Heart right ventricle (tissue), 16 donors: ENCODE measurements at regions not wholly inside any gene's neighbourhood (a gene's known extent, or its start where the extent isn't known, plus 50 kb on each side); places are given as distances from the start of the nearest gene placed in this dataset.

Source experiments
- ATAC-seq, 8 donors: fragments of 200-7000 bp; cut with Tn5 transposase; one replicate each; pipeline ENCODE4 v1.9.1; 2020; ENCODE audit warnings: mild to moderate bottlenecking in 8 of 8, moderate library complexity in 8 of 8, moderate number of reproducible peaks in 1 of 8
- DNase-seq, 2 donors: peaks; one replicate each; pipeline ENCODE4 v3.0.0-alpha.2; 2020
- H3K27ac ChIP-seq, 10 donors: fragments of 200-600 bp; sonication (generic) in 2 of 10; one replicate each; pipeline versions ENCODE4 v1.5.0 to v1.8.0; 2020 to 2022; ENCODE audit warnings: mild to moderate bottlenecking in 3 of 10
- H3K27me3 ChIP-seq, 7 donors: fragments of 200-600 bp; one replicate each; pipeline ENCODE4 v1.8.0; 2021 to 2022; ENCODE audit warnings: mild to moderate bottlenecking in 2 of 7
- H3K36me3 ChIP-seq, 9 donors: fragments of 200-600 bp; sonication (generic) in 1 of 9; one replicate each; pipeline versions ENCODE4 v1.5.0 to v1.8.0; 2020 to 2022; ENCODE audit warnings: mild to moderate bottlenecking in 2 of 9
- H3K4me1 ChIP-seq, 9 donors: fragments of 200-600 bp; sonication (generic) in 1 of 9; one replicate each; pipeline versions ENCODE4 v1.5.0 to v1.8.0; 2020 to 2022; ENCODE audit warnings: mild to moderate bottlenecking in 4 of 9
- H3K4me3 ChIP-seq, 10 donors: fragments of 200-600 bp; sonication (generic) in 2 of 10; one replicate each; pipeline versions ENCODE4 v1.5.0 to v1.8.0; 2020 to 2022; ENCODE audit warnings: mild to moderate bottlenecking in 7 of 10, moderate library complexity in 2 of 10
- H3K9me3 ChIP-seq, 11 donors: fragments of 200-600 bp in 10 of 11; sonication (generic) in 2 of 11; one replicate each; pipeline versions ENCODE4 v1.5.0 to v1.8.0; 2013 to 2022; ENCODE audit warnings: mild to moderate bottlenecking in 2 of 11, control low read depth in 1 of 11, moderate library complexity in 1 of 11
- WGBS, 2 donors: extraction: QIAGEN DNeasy Blood & Tissue Kit; methylation state at CpG; one replicate each; pipeline ENCODE4 v1.1.7; 2013; ENCODE audit warnings: inconsistent platforms in 1 of 2; 5-methylcytosine and 5-hydroxymethylcytosine counted together
- intact Hi-C, 10 donors: fragments of 100-400 bp; cut with DNase I; formaldehyde crosslinking; loops; one replicate each; pipeline versions ENCODE4 v1.11.1 to v1.14.2; 2022
- TF ChIP-seq, protein P1 (sequence below), 9 donors: fragments of 200-600 bp; sonication (generic) in 2 of 9; IDR thresholded peaks; one replicate each; pipeline versions ENCODE4 v1.5.0 to v1.8.0; 2021 to 2022; ENCODE audit warnings: antibody characterized with exemption in 9 of 9, mild to moderate bottlenecking in 5 of 9, moderate library complexity in 1 of 9
- donor health status: Arrhythmogenic right ventricular cardiomyopathy.
- donor health status: ischemic (EF 13 %, LVEDD 7.1; RV severe dilation, severe dysfunction).
- donor health status: healthy with polysubstance abuse.
- donor health status: DM: no; HTN: yes; CAD: no.
- donor health status: DM: no; HTN: no; CAD: no.
- donor health status: ischemic (EF 25% LVEDD 6.9; RV normal size, moderate dysfunction).
- donor health status: ischemic (EF 25% LVEDD 5.7; RV mildly dilated, moderate dysfunction).
- donor health status: healthy.
- donor health status: DM: yes; HTN: yes; CAD: no.
- donor health status: Ischemic cardiomyopathy.
- donor health status: ischemic (EF 35%, LVEDD 5.7; RV mildly dilated, moderate dysfunction).
- donor health status: nonischemic (EF 11% LVEDD 7.7; RV severe dilation, severe dysfunction).
- donor health status: DM: yes; HTN: yes; CAD: no.
- donor health status: PGD.
- donor health status: ischemic (EF 29% LVEDD 5.4; RV normal size, mild dysfunction).
- donor health status: nonischemic (EF 23%, LVEDD 6.1; RV moderate dilation, normal function).

DNA sequence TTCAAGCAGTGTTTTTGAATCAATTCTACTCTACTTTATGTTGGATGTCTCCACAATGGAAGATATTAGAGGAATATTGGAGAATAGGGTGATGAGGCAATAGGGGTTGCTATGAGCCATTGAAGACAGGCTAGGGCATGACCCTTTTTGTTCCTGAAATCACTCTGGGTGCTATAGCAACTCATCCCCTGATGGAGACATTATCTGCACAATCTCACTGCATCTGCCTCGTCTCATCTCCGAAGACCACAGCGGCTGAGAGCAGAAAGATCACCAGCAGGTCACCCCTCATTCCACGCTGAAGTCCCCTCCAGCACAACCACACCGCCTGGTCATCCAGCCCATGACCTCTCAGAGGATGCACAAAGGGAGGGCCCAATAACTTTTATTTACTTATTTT lies 150.4 kb upstream of the TMEM132C start:
- Histone ChIP-seq H3K4me3 (no peak overlapping the region), H3K36me3 (no peaks in the 10 kb centered on the region), H3K4me1 (no peaks in the 10 kb centered on the region), H3K27me3 (peaks cover 0 to 10% (median 0%) of the 10 kb centered on the region in 7 donors), H3K9me3 (peaks cover 0 to 41% (median 0%) of the 10 kb centered on the region in 11 donors), H3K27ac (no peak overlapping the region)
- ATAC-seq = no peak
- no peak for DNase-seq
- 68 to 82% methylated on average over 5 of the region's 5 CpGs for WGBS, 2 donors
- TF ChIP-seq, protein P1, sequence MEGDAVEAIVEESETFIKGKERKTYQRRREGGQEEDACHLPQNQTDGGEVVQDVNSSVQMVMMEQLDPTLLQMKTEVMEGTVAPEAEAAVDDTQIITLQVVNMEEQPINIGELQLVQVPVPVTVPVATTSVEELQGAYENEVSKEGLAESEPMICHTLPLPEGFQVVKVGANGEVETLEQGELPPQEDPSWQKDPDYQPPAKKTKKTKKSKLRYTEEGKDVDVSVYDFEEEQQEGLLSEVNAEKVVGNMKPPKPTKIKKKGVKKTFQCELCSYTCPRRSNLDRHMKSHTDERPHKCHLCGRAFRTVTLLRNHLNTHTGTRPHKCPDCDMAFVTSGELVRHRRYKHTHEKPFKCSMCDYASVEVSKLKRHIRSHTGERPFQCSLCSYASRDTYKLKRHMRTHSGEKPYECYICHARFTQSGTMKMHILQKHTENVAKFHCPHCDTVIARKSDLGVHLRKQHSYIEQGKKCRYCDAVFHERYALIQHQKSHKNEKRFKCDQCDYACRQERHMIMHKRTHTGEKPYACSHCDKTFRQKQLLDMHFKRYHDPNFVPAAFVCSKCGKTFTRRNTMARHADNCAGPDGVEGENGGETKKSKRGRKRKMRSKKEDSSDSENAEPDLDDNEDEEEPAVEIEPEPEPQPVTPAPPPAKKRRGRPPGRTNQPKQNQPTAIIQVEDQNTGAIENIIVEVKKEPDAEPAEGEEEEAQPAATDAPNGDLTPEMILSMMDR (IDR thresholded peaks at IDR 0.05) = no peak
- intact Hi-C loops = no loop called here

DNA sequence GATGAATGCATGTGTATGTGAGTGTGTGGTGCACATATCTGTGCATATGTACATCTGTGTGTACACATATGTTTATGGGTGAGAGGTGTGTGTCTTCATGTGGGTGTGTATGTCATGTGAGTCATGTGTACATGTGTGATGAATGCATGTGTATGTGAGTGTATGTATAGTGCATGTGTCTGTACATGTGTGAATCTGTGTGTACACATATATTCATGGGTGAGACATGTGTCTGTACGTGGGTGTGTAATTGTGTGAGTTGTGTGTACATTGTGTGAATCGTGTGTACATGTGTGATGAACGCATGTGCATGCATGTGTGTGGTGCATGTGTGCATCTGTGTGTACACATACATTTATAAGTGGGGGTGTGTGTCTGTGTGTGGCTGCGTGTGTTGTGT lies 146.9 kb upstream of the TMEM132C start:
- ATAC-seq = no peak
- 90 to 91% methylated on average over 4 of the region's 4 CpGs for WGBS, 2 donors
- TF ChIP-seq, protein P1 (IDR thresholded peaks at IDR 0.05) = no peak

DNA sequence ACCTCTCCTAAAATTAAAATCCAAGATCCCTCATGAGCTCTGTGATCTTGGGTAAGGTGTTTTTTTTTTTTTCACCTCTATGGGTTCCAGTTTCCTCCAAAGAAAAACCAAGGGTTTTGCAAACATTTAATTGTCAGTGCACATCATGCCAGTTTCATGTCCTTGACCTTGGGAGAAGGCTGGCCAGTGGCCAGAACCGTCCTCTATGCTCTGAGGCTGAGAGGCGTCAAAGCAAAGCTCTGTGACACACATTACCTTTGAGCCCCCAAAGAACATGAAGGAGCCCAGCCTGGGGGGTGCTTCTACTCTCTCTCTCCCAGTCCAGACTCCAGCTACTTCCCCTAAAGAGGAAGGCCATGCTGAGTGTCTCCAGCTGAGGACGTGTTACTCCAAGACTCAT lies 145.5 kb upstream of the TMEM132C start:
- intact Hi-C loops = no loop called here
- TF ChIP-seq, protein P1 (IDR thresholded peaks at IDR 0.05) = no peak
- H3K4me1 ChIP-seq = no peaks in the 10 kb centered on the region
- peaks cover 0 to 4% (median 0%) of the 10 kb centered on the region in 7 donors for H3K27me3 ChIP-seq
- DNase-seq (peak in 1 of 2 donors; percentile 24), ATAC-seq (peak in 1 of 8 donors; percentile 29)
- no peaks in the 10 kb centered on the region for H3K36me3 ChIP-seq
- H3K4me3 ChIP-seq = no peak overlapping the region
- H3K9me3 ChIP-seq = peaks cover 0 to 26% (median 0%) of the 10 kb centered on the region in 11 donors
- WGBS, 2 donors = 19 to 50% methylated on average over 3 of the region's 3 CpGs
- no peak overlapping the region for H3K27ac ChIP-seq

More for the DNA sequence above, 146.9 kb upstream of the TMEM132C start:
- DNase-seq = no peak
- no peaks in the 10 kb centered on the region for H3K4me1 ChIP-seq
- H3K27me3 ChIP-seq = peaks cover 0 to 4% (median 0%) of the 10 kb centered on the region in 7 donors
- H3K27ac ChIP-seq = no peak overlapping the region
- peaks cover 0 to 34% (median 0%) of the 10 kb centered on the region in 11 donors for H3K9me3 ChIP-seq
- H3K4me3 ChIP-seq = no peak overlapping the region
- intact Hi-C loops = no loop called here
- H3K36me3 ChIP-seq = no peaks in the 10 kb centered on the region

DNA sequence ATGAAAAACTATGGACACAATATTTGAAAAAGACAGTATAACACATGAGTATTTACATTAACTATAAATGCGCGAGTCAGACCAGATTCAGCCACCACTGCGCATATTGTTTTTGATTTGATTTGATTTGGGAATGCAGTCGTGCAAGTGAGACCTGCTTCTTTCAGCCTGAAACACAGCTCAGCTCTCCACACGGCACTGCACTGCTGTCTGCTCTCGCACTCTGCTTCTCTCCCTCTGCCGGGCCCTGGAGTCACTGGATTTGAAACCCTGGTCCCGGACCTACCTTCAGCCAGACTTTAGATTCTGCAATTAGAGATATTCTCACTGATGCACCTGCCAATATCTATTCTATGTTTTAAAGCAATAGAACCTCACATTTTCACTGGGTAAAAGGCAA lies 143.9 kb upstream of the TMEM132C start:
- ATAC-seq (no peak), DNase-seq (no peak)
- H3K4me3 ChIP-seq = no peak overlapping the region
- no peaks in the 10 kb centered on the region for H3K36me3 ChIP-seq
- H3K27ac ChIP-seq = no peak overlapping the region
- H3K27me3 ChIP-seq = peaks cover 0 to 8% (median 0%) of the 10 kb centered on the region in 7 donors
- no peaks in the 10 kb centered on the region for H3K4me1 ChIP-seq
- TF ChIP-seq, protein P1 (IDR thresholded peaks at IDR 0.05) = no peak
- peaks cover 0 to 22% (median 0%) of the 10 kb centered on the region in 11 donors for H3K9me3 ChIP-seq
- 84 to 85% methylated on average over 8 of the region's 8 CpGs for WGBS, 2 donors
- intact Hi-C loops = no loop called here
